ENCODE measurements at regions not wholly inside any gene's neighbourhood (a gene's known extent, or its start where the extent isn't known, plus 50 kb on each side); places are given as distances from the start of the nearest gene placed in this dataset.
"Not testable (repeated sequence)": the region's sequence is repeated elsewhere in the genome, so short reads cannot be mapped to it uniquely, and the experiment has no call there.

- H2BK15ac ChIP-seq (ENCODE audit: low read depth, low read length); H3K4me1 ChIP-seq (ENCODE audit: control insufficient read depth, insufficient read depth, low read length); H3K4ac ChIP-seq (ENCODE audit: low read depth, low read length); H3K18ac ChIP-seq (ENCODE audit: low read depth, low read length); H4K5ac ChIP-seq (ENCODE audit: low read depth, low read length); H2AK5ac ChIP-seq (ENCODE audit: low read depth, low read length); intact Hi-C loops (cut with micrococcal nuclease); H3K4me2 ChIP-seq (ENCODE audit: low read depth, low read length); H2BK120ac ChIP-seq (ENCODE audit: low read depth, low read length); H3K23ac ChIP-seq (ENCODE audit: low read depth, low read length); H2BK5ac ChIP-seq (ENCODE audit: low read depth, low read length, poor library complexity, severe bottlenecking); DNase-seq; H4K20me1 ChIP-seq (ENCODE audit: insufficient read depth, low read length); H3K14ac ChIP-seq (replicated peaks; ENCODE audit: low read depth, low read length); H4K8ac ChIP-seq (ENCODE audit: low read depth in 2 of 2, low read length in 2 of 2); H3K79me1 ChIP-seq (ENCODE audit: low read depth in 1 of 2, low read length in 2 of 2); H4K91ac ChIP-seq (ENCODE audit: insufficient read depth, low read depth, low read length); ATAC-seq (ENCODE audit: low read depth); in situ Hi-C loops (cut with MboI; ENCODE audit: low sequenced_read_pairs); H3K56ac ChIP-seq (ENCODE audit: extremely low read depth, insufficient read depth, low read length); POLR2A ChIA-PET (ENCODE audit: unreplicated experiment); H3K4me3 ChIP-seq (ENCODE audit: insufficient read depth, low read depth, low read length); CTCF ChIA-PET; H3K9me1 ChIP-seq (ENCODE audit: insufficient read depth, low read length); H3K27me3 ChIP-seq (ENCODE audit: control insufficient read depth, insufficient read depth, low read length); H3K27ac ChIP-seq (ENCODE audit: insufficient read depth, low read length); H3K9ac ChIP-seq (ENCODE audit: low read depth, low read length); BruUV-seq (replicated peaks); H2AK9ac ChIP-seq (replicated peaks; ENCODE audit: low read depth, low read length, poor library complexity); H2AFZ ChIP-seq (replicated peaks; ENCODE audit: low read length, poor library complexity); H2BK20ac ChIP-seq (ENCODE audit: low read depth, low read length); dilution Hi-C loops (cut with HindIII; ENCODE audit: low sequenced_read_pairs, unreplicated experiment); H3K36me3 ChIP-seq (ENCODE audit: control insufficient read depth, insufficient read depth, low read length): not testable (repeated sequence)
- H3K9me3 ChIP-seq (ENCODE audit: control insufficient read depth, insufficient read depth, low read length): peaks cover 15% of the 10 kb centered on the region; the same call in 1 of the 2 replicates
Observed at GRCh38 chr9:135361668-135362067, 117.9 kb upstream of the PPP1R26 start.

Data from IMR-90 (cell line).